Cardiac fibroblast (primary cell): ENCODE measurements at regions not wholly inside any gene's neighbourhood (a gene's known extent, or its start where the extent isn't known, plus 50 kb on each side); places are given as distances from the start of the nearest gene placed in this dataset.
"Not testable (repeated sequence)": the region's sequence is repeated elsewhere in the genome, so short reads cannot be mapped to it uniquely, and the experiment has no call there.

ENCODE experiments used
- DNase-seq, 2 donors: peaks; one replicate each; pipeline versions ENCODE4 v3.0.0 to v3.0.0-alpha.2; 2010; ENCODE audit warnings: low read depth in 2 of 2
- H3K4me3 ChIP-seq, 2 donors: replicated peaks in 1 of 2; 1 replicate in 1 of 2; 2 replicates in 1 of 2; pipeline ENCODE4 v1.5.1; 2011; ENCODE audit warnings: low read depth in 2 of 2, low read length in 2 of 2, mild to moderate bottlenecking in 2 of 2, moderate library complexity in 1 of 2
- TF ChIP-seq, protein P1 (sequence below): IDR thresholded peaks from one replicate; pipeline ENCODE4 v1.5.1; 2011; ENCODE audit warnings: low read depth, mild to moderate bottlenecking, low read length, inconsistent platforms

DNA sequence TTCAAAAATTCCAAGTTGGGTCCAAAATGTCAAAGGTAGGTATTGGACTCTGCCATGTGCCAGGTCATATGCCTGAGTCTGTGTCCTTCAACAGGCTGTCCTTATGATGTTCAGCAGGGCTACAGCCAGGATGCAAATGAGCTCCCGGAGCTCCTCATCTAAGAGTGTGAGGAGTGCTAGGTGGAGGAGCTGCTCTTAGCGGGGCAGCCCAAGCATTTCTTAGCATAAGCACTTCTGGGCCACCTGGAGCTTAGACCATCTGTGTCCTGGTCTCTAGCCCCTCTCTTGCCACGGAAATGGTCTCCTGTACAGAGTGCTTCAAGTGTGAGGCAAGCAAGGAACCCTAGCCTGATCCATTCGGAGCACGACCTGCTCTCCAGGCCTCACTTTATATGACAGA lies 64.6 kb upstream of the PRR23C start:
- no peak overlapping the region for H3K4me3 ChIP-seq
- TF ChIP-seq, protein P1, sequence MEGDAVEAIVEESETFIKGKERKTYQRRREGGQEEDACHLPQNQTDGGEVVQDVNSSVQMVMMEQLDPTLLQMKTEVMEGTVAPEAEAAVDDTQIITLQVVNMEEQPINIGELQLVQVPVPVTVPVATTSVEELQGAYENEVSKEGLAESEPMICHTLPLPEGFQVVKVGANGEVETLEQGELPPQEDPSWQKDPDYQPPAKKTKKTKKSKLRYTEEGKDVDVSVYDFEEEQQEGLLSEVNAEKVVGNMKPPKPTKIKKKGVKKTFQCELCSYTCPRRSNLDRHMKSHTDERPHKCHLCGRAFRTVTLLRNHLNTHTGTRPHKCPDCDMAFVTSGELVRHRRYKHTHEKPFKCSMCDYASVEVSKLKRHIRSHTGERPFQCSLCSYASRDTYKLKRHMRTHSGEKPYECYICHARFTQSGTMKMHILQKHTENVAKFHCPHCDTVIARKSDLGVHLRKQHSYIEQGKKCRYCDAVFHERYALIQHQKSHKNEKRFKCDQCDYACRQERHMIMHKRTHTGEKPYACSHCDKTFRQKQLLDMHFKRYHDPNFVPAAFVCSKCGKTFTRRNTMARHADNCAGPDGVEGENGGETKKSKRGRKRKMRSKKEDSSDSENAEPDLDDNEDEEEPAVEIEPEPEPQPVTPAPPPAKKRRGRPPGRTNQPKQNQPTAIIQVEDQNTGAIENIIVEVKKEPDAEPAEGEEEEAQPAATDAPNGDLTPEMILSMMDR, result no peak
- DNase-seq, result no peak

DNA sequence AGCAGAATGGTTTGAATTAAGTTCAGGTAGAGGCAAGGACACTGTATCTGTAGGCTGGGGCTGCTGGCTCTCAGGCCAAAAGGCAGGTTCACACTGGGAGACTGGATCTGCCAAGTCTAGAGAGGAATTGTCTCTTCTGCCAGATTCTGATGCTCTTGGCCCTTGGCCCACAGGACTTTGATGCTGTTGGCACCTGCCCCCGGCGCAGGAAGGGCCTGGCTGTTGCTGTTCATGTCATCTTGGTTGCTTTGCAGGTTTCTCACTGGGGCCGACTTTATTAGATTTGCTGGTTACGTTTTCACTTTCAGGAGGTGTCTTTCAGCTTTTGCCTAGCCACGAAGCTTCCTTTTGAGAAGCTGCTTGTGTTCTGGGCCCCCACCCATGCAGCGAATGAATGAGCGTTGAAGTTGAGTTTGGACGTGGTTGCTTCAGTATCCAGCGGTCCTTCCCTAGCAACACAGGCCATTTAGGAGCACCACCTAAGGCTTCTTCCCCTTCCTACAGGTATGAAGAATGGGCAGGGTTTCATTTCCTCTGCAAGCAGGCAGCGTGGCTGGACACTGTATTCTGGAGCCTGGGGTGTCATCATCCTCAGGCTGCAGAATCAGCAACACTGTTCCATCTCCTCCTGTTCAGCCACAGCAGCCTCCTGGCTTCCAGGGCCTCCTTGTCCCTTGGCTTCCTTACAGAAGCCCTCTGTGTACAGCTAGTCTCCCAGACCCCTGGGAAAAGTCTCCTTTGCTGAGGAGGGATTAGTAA lies 65.6 kb upstream of the PRR23C start:
- no peak for DNase-seq
- TF ChIP-seq, protein P1, result no peak
- no peak overlapping the region for H3K4me3 ChIP-seq

DNA sequence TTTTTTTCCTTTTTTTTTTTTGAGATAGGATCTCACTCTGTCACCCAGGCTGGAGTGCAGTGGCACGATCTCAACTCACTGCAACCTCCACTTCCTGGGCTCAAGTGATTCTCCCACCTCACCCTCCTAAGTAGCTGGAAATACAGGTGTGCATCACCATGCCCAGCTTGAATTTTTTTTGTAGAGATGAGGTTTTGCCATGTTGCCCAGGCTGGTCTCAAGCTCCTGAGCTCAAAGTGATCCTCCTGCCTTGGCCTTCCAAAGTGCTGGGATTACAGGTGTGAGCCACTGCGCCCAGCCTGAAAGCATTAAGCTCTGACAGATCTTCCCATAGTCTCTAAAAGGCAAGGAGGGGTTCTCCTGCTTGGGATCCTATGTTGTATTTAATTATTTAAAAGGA lies 66.2 kb upstream of the PRR23C start:
- not testable (repeated sequence) for DNase-seq, H3K4me3 ChIP-seq

DNA sequence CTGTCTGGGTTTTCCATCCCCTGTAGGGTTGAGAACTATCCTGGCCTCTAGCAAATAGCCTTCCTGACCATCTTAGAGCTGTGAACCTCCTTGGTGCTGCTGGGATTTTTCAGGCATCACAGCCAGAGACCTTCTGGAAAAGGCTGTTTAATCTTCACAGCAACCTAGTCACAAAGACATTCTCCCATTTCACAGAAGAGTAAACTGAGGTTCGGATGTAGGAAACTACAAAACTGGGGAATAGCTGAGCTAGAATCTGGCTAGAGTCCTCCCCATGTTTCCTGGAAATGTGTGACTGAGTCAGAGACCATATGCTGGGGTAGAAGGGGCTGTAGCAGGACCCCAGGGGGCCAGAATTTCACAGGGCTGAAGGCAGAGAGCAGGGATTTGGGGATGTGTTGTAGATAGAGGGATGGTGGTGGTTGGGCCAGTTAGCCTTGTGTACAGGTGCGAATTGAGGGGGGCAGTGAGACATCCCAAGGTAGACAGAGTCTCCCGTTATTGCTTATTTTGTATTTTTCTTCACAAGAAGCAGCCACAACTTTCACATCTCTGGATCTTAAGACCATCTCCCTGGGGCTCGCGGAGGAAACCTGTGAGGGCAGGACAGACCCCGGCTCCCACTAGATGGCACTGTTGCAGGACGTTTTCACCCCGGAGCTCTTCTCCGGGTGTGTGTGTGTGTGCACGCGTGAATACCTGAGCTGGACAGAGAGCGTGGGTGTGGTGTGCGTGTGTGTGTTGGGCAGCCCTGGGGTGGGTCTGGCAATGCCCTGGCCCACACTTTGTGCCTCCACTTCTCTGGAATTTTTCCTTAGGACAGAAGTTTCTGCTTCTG lies 66.9 kb upstream of the PRR23C start:
- peak; percentile 69 to 71 for DNase-seq
- TF ChIP-seq, protein P1, result peak; percentile 88

DNA sequence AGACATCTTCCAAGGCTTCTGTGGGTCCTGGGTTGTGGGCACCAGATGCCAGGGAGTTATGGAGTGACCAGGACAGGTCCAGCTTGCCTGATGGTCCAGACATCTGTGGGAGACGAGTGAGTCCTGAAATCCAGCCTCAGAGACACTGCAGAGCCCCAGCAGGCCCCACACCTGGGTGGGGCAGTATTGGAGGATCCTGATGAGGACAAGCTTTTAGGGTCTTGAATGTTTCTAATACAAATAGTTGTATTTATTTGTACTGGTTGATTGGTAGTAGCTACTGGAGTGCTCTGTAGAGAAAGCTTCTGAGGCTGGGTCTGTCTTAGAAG lies 67.5 kb upstream of the PRR23C start:
- TF ChIP-seq, protein P1, result no peak
- H3K4me3 ChIP-seq, result no peak overlapping the region
- no peak for DNase-seq

More for the DNA sequence above, 66.9 kb upstream of the PRR23C start:
- no peak overlapping the region for H3K4me3 ChIP-seq

DNA sequence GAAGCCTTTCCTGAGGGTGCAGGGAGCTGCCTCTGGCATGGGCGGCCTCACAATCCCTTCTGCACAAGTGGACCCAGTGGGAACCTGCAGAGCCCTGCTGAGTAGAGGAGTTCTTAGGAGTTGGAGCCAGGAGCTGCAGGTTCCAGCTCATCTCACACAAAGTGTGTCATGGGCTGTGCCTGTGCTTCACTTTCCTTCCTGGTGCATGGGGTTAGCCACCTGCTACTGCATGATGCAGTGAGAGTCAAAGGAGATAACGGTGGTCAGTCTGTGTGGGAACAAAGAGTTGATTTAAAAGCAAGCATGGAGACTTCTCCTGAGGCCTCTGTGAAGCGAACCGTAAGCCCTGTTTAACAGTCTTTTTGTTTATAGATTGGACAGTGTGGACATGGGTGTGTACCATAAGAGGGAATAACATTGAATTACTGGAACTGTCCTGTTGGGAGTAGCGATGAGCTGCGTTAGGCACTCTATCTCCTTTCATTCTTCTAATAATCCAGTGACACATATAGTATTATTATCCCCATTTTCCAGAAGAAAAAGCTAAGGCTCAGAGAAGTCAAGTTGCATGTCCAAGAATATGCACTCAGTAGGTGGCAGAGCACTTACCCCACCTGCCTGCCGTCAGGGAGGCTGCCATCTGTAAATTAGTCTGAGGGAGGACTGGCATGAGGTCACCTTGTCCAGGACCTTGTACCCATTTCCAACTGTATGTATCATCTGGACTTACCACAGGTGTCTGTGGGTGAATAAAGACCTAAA lies 68.7 kb upstream of the PRR23C start:
- H3K4me3 ChIP-seq, result no peak overlapping the region
- DNase-seq, result no peak
- TF ChIP-seq, protein P1, result no peak

DNA sequence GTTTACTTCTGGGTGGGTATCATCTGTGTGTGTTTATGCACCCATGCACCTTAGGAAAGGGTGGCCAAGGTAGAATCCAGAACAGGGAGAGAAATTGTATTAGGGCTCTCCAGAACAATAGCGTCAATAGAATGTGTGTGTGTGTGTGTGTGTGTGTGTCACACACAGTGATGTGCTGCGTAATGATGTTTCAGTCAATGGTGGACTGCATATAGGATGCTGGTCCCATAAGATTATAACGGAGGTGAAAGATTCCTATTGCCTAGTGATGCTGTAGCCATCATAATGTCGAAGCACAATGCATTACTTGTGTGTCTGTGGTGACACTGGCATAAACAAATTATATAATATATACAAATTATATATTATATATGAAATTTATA lies 69.3 kb upstream of the PRR23C start:
- TF ChIP-seq, protein P1, result no peak
- no peak for DNase-seq
- no peak overlapping the region for H3K4me3 ChIP-seq

DNA sequence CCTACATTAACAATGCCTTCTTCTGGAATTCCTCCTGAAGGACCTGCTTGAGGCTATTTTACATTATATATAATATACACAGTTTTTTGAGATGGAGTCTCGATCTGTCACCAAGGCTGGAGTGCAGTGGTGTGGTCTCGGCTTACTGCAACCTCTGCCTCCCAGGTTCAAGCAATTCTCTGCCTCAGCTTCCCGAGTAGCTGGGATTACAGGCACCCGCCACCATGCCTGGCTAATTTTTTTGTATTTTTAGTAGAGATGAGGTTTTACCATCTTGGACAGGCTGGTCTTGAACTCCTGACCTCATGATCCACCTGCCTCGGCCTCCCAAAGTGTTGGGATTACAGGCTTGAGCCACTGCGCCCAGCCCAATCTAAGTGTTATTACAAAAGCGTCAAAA lies 71.9 kb upstream of the PRR23C start:
- not testable (repeated sequence) for DNase-seq, H3K4me3 ChIP-seq
